Keratinocyte (primary cell): ENCODE measurements at regions not wholly inside any gene's neighbourhood (a gene's known extent, or its start where the extent isn't known, plus 50 kb on each side); places are given as distances from the start of the nearest gene placed in this dataset.

ENCODE experiments used
- DNase-seq: peaks from one replicate; pipeline ENCODE4 v3.0.0-alpha.2; 2011; ENCODE audit warnings: low read depth, missing footprints, low spot score
- FAIRE-seq: peaks from 2 replicates; lab custom pipeline; 2011; peaks lifted over from hg19 to GRCh38; lab: Jason Lieb, UNC
- H2AFZ ChIP-seq: 2 replicates; pipeline ENCODE4 v1.6.0; 2012; ENCODE audit warnings: low read length, control low read depth, inconsistent platforms; ENCODE audit not compliant: control insufficient read depth
- H3K27ac ChIP-seq: 2 replicates; pipeline ENCODE4 v1.5.1; 2011; ENCODE audit warnings: low read length; ENCODE audit not compliant: control insufficient read depth, insufficient read depth
- H3K27me3 ChIP-seq: 3 replicates; pipeline ENCODE4 v1.6.0; 2011; ENCODE audit warnings: low read length; ENCODE audit not compliant: control insufficient read depth, insufficient read depth; ENCODE audit errors: extremely low read depth
- H3K36me3 ChIP-seq, 2 experiments: 2 replicates in 1 of 2; 3 replicates in 1 of 2; pipeline ENCODE4 v1.5.1; 2011; ENCODE audit warnings: low read length in 2 of 2, mild to moderate bottlenecking in 1 of 2; ENCODE audit not compliant: control insufficient read depth in 2 of 2, insufficient read depth in 2 of 2; ENCODE audit errors: extremely low read depth in 1 of 2
- H3K4me1 ChIP-seq: 3 replicates; pipeline ENCODE4 v1.5.1; 2011; ENCODE audit warnings: low read length; ENCODE audit not compliant: control insufficient read depth, insufficient read depth; ENCODE audit errors: extremely low read depth
- H3K4me2 ChIP-seq: 3 replicates; pipeline ENCODE4 v1.6.0; 2011; ENCODE audit warnings: low read depth, low read length; ENCODE audit not compliant: control insufficient read depth, insufficient read depth; ENCODE audit errors: extremely low read depth
- H3K4me3 ChIP-seq, 3 experiments: fragments of 200-600 bp in 1 of 3; sonication (generic) in 1 of 3; 2 replicates in 2 of 3; 3 replicates in 1 of 3; pipeline ENCODE4 v1.5.1; 2011 to 2016; ENCODE audit warnings: low read length in 3 of 3, mild to moderate bottlenecking in 3 of 3, control low read depth in 2 of 3, inconsistent platforms in 1 of 3, low read depth in 1 of 3, mixed read lengths in 1 of 3, mixed run types in 1 of 3, moderate library complexity in 1 of 3; ENCODE audit not compliant: control insufficient read depth in 2 of 3, insufficient read depth in 2 of 3; ENCODE audit errors: extremely low read depth in 1 of 3
- H3K79me2 ChIP-seq: 2 replicates; pipeline ENCODE4 v1.6.0; 2012; ENCODE audit warnings: low read length; ENCODE audit not compliant: control insufficient read depth, insufficient read depth
- H3K9ac ChIP-seq: 3 replicates; pipeline ENCODE4 v1.6.0; 2011; ENCODE audit warnings: low read length; ENCODE audit not compliant: control insufficient read depth, insufficient read depth; ENCODE audit errors: extremely low read depth
- H3K9me1 ChIP-seq: 3 replicates; pipeline ENCODE4 v1.6.0; 2011; ENCODE audit warnings: low read length; ENCODE audit not compliant: control insufficient read depth, insufficient read depth; ENCODE audit errors: extremely low read depth
- H3K9me3 ChIP-seq: 2 replicates; pipeline ENCODE4 v1.5.1; 2012; ENCODE audit warnings: low read depth, low read length; ENCODE audit not compliant: control insufficient read depth
- H4K20me1 ChIP-seq: 3 replicates; pipeline ENCODE4 v1.6.0; 2011; ENCODE audit warnings: low read length; ENCODE audit not compliant: control insufficient read depth, insufficient read depth; ENCODE audit errors: extremely low read depth
- EZH2 ChIP-seq: IDR thresholded peaks from one replicate; pipeline ENCODE4 v1.6.1; 2012; ENCODE audit warnings: inconsistent platforms, mild to moderate bottlenecking, low read length, moderate library complexity
- dilution Hi-C: fragments of 300-500 bp; cut with MboI; formaldehyde crosslinking; loops from one replicate; pipeline ENCODE4 v1.7.0; 2020; ENCODE audit warnings: low sequenced_read_pairs; ENCODE audit not compliant: extremely low pct_ligation_motif_present
- TF ChIP-seq, protein P1 (sequence below), 3 experiments: IDR thresholded peaks in 1 of 3; conservative IDR thresholded peaks in 1 of 3; optimal IDR thresholded peaks in 1 of 3; 2 replicates in 2 of 3; 3 replicates in 1 of 3; pipeline versions ENCODE3 to v1.5.1; 2011; ENCODE audit warnings: low read length in 3 of 3, mild to moderate bottlenecking in 3 of 3, moderate library complexity in 2 of 3, control low read depth in 1 of 3, inconsistent platforms in 1 of 3; ENCODE audit not compliant: insufficient read depth in 2 of 3; ENCODE audit errors: extremely low read depth in 1 of 3

GRCh38 chr2:88892207-88892606, 200.7 kb downstream of the RPIA start:
- no peak overlapping the region for H3K9ac ChIP-seq
- H3K27me3 ChIP-seq: no peaks in the 10 kb centered on the region
- no peak overlapping the region for H3K4me3 ChIP-seq
- no peak for FAIRE-seq
- no peak for TF ChIP-seq EZH2
- TF ChIP-seq, protein P1, sequence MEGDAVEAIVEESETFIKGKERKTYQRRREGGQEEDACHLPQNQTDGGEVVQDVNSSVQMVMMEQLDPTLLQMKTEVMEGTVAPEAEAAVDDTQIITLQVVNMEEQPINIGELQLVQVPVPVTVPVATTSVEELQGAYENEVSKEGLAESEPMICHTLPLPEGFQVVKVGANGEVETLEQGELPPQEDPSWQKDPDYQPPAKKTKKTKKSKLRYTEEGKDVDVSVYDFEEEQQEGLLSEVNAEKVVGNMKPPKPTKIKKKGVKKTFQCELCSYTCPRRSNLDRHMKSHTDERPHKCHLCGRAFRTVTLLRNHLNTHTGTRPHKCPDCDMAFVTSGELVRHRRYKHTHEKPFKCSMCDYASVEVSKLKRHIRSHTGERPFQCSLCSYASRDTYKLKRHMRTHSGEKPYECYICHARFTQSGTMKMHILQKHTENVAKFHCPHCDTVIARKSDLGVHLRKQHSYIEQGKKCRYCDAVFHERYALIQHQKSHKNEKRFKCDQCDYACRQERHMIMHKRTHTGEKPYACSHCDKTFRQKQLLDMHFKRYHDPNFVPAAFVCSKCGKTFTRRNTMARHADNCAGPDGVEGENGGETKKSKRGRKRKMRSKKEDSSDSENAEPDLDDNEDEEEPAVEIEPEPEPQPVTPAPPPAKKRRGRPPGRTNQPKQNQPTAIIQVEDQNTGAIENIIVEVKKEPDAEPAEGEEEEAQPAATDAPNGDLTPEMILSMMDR (optimal IDR thresholded peaks at IDR 0.05 in 1 of 3, IDR thresholded peaks at IDR 0.05 in 1 of 3, conservative IDR thresholded peaks at IDR 0.05 in 1 of 3; ENCODE audit: extremely low read depth in 1 of 3, insufficient read depth in 2 of 3, low read length in 3 of 3): no peak
- no peak for DNase-seq
- no peaks in the 10 kb centered on the region for H3K9me1 ChIP-seq
- H2AFZ ChIP-seq: no peak overlapping the region
- H3K9me3 ChIP-seq: no peaks in the 10 kb centered on the region
- no peaks in the 10 kb centered on the region for H3K79me2 ChIP-seq
- no peaks in the 10 kb centered on the region for H3K36me3 ChIP-seq
- no peak overlapping the region for H3K4me2 ChIP-seq
- H4K20me1 ChIP-seq: no peaks in the 10 kb centered on the region
- no peak overlapping the region for H3K27ac ChIP-seq
- H3K4me1 ChIP-seq: no peaks in the 10 kb centered on the region
- dilution Hi-C loops: no loop called here

GRCh38 chr2:88892788-88893187, 201.3 kb downstream of the RPIA start:
- H3K36me3 ChIP-seq: no peaks in the 10 kb centered on the region
- H3K4me2 ChIP-seq: no peak overlapping the region
- no peak overlapping the region for H3K4me3 ChIP-seq
- no peak overlapping the region for H2AFZ ChIP-seq
- H3K9me3 ChIP-seq: no peaks in the 10 kb centered on the region
- no peak overlapping the region for H3K27ac ChIP-seq
- DNase-seq (no peak), FAIRE-seq (no peak)
- no peaks in the 10 kb centered on the region for H3K9me1 ChIP-seq
- H3K9ac ChIP-seq: no peak overlapping the region
- dilution Hi-C loops: no loop called here
- no peaks in the 10 kb centered on the region for H4K20me1 ChIP-seq
- H3K27me3 ChIP-seq: no peaks in the 10 kb centered on the region
- H3K4me1 ChIP-seq: no peaks in the 10 kb centered on the region
- H3K79me2 ChIP-seq: no peaks in the 10 kb centered on the region
- TF ChIP-seq, protein P1 (optimal IDR thresholded peaks at IDR 0.05 in 1 of 3, IDR thresholded peaks at IDR 0.05 in 1 of 3, conservative IDR thresholded peaks at IDR 0.05 in 1 of 3; ENCODE audit: extremely low read depth in 1 of 3, insufficient read depth in 2 of 3, low read length in 3 of 3): no peak
- no peak for TF ChIP-seq EZH2
